ENCODE measurements at regions not wholly inside any gene's neighbourhood (a gene's known extent, or its start where the extent isn't known, plus 50 kb on each side); places are given as distances from the start of the nearest gene placed in this dataset.
"Not testable (repeated sequence)": the region's sequence is repeated elsewhere in the genome, so short reads cannot be mapped to it uniquely, and the experiment has no call there.

DNA sequence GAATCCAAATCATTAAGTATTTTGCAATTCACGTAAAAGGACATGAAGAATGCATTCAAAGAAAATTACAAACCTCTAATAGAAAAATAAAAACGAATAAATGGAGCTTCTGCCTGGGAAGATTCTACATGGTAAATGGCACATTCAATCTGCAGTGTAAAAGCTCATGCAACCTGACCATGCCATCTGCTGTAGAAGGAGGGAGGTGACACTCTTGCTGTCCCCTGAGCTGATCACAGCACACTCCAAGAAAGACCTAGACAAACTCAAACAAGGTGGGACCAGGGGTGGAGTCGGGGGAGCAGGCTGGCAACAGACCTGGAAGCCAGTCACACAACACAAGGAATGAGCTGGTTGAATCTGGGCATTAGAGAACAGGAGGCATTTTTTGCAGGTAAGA is 101.8 kb downstream of the BDH1 start:
- H3K27ac ChIP-seq = no peak overlapping the region
- H3K4me1 ChIP-seq = peaks cover 0 to 5% (median 2%) of the 10 kb centered on the region in 4 donors
- intact Hi-C loops (cut with DNase I) = no loop called here

DNA sequence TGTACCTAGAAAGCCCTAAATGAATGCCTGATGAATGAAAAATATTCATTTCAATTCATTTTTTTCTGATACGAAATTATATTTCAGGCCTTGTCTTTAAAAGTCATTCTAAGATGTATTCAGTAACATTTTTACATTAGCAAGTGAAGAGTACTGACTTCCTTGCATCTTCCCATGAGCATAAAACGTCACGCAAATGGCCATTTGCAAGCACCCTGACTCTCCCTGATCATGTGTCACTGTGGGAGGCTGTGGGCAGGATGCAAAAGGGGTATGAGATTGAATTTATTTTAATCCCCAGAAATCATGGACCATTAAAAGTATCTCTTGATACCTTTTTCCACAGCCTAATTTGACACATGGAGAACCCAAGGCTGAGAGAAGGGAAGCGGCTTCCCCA is 105.0 kb downstream of the BDH1 start:
- no peaks in the 10 kb centered on the region for H3K36me3 ChIP-seq
- WGBS (ENCODE audit: insufficient coverage, low coverage, low lambda C conversion rate, missing lambda C conversion rate) = 73% methylated on average over 4 of the region's 4 CpGs
- peaks cover 0 to 2% (median 0%) of the 10 kb centered on the region in 4 donors for H3K4me1 ChIP-seq
- no peak overlapping the region for H3K4me3 ChIP-seq
- ATAC-seq (no peak), DNase-seq (no peak)
- intact Hi-C loops (cut with DNase I) = no loop called here
- no peak for TF ChIP-seq POLR2A (IDR thresholded peaks at IDR 0.05)
- TF ChIP-seq, protein P1, sequence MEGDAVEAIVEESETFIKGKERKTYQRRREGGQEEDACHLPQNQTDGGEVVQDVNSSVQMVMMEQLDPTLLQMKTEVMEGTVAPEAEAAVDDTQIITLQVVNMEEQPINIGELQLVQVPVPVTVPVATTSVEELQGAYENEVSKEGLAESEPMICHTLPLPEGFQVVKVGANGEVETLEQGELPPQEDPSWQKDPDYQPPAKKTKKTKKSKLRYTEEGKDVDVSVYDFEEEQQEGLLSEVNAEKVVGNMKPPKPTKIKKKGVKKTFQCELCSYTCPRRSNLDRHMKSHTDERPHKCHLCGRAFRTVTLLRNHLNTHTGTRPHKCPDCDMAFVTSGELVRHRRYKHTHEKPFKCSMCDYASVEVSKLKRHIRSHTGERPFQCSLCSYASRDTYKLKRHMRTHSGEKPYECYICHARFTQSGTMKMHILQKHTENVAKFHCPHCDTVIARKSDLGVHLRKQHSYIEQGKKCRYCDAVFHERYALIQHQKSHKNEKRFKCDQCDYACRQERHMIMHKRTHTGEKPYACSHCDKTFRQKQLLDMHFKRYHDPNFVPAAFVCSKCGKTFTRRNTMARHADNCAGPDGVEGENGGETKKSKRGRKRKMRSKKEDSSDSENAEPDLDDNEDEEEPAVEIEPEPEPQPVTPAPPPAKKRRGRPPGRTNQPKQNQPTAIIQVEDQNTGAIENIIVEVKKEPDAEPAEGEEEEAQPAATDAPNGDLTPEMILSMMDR (IDR thresholded peaks at IDR 0.05) = no peak
- H3K9me3 ChIP-seq = no peaks in the 10 kb centered on the region
- no peaks in the 10 kb centered on the region for H3K27me3 ChIP-seq
- H3K27ac ChIP-seq = no peak overlapping the region

More for the DNA sequence above, 101.8 kb downstream of the BDH1 start:
- 52% methylated on average over 3 of the region's 3 CpGs for WGBS (ENCODE audit: insufficient coverage, low coverage, low lambda C conversion rate, missing lambda C conversion rate)
- Histone ChIP-seq H3K9me3 (no peaks in the 10 kb centered on the region), H3K4me3 (no peak overlapping the region), H3K36me3 (no peaks in the 10 kb centered on the region), H3K27me3 (no peaks in the 10 kb centered on the region)
- TF ChIP-seq, protein P1 (IDR thresholded peaks at IDR 0.05) = peak; percentile 8 to 24 (median 20)
- no peak for TF ChIP-seq POLR2A (IDR thresholded peaks at IDR 0.05)
- DNase-seq = no peak
- ATAC-seq = no peak

GRCh38 chr3:197450308-197450707 is 105.5 kb downstream of the BDH1 start:
- no peaks in the 10 kb centered on the region for H3K4me1 ChIP-seq
- intact Hi-C loops (cut with DNase I) = no loop called here
- DNase-seq (no peak), ATAC-seq (no peak)
- no peaks in the 10 kb centered on the region for H3K9me3 ChIP-seq
- no peak overlapping the region for H3K27ac ChIP-seq
- H3K27me3 ChIP-seq = no peaks in the 10 kb centered on the region
- H3K4me3 ChIP-seq = no peak overlapping the region
- no peak for TF ChIP-seq POLR2A (IDR thresholded peaks at IDR 0.05)
- TF ChIP-seq, protein P1 (IDR thresholded peaks at IDR 0.05) = no peak
- no peaks in the 10 kb centered on the region for H3K36me3 ChIP-seq
- WGBS (ENCODE audit: insufficient coverage, low coverage, low lambda C conversion rate, missing lambda C conversion rate) = 75% methylated on average over 2 of the region's 2 CpGs

DNA sequence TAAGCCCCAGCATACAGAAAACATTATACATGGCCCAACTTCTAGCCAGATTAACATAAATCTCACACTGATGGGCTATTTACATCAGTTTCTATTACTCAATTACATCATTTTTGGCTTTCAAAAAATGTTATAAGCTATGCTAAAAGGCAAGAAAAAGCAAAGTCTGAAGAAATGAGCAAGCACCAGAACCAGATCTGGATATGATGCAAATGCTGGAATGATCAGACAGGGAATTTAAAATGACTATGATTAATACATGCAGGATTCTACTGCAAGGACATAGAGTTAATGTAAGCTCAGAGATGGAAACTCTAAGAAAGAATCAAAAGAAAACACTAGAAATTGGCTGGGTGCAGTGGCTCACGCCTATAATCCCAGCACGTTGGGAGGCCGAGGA is 106.6 kb downstream of the BDH1 start:
- H3K4me3 ChIP-seq; H3K9me3 ChIP-seq; H3K4me1 ChIP-seq; H3K36me3 ChIP-seq; H3K27ac ChIP-seq; DNase-seq; intact Hi-C loops (cut with DNase I); ATAC-seq; H3K27me3 ChIP-seq: not testable (repeated sequence)
- no CpG with 5 or more reads among the region's 3 CpGs for WGBS (ENCODE audit: insufficient coverage, low coverage, low lambda C conversion rate, missing lambda C conversion rate)

GRCh38 chr3:197447781-197448180 is 108.0 kb downstream of the BDH1 start:
- H3K27ac ChIP-seq; H3K4me3 ChIP-seq; H3K4me1 ChIP-seq; intact Hi-C loops (cut with DNase I); H3K9me3 ChIP-seq; DNase-seq; H3K27me3 ChIP-seq; H3K36me3 ChIP-seq: not testable (repeated sequence)
- peak in 1 of 4 donors; percentile 20 for ATAC-seq
- no CpG with 5 or more reads among the region's 6 CpGs for WGBS (ENCODE audit: insufficient coverage, low coverage, low lambda C conversion rate, missing lambda C conversion rate)

GRCh38 chr3:197447057-197447456 is 108.7 kb downstream of the BDH1 start:
- H3K36me3 ChIP-seq = no peaks in the 10 kb centered on the region
- H3K27ac ChIP-seq = no peak overlapping the region
- H3K4me1 ChIP-seq = no peaks in the 10 kb centered on the region
- no peak for DNase-seq
- no peak overlapping the region for H3K4me3 ChIP-seq
- WGBS (ENCODE audit: insufficient coverage, low coverage, low lambda C conversion rate, missing lambda C conversion rate) = 68% methylated on average over 6 of the region's 7 CpGs
- intact Hi-C loops (cut with DNase I) = no loop called here
- H3K9me3 ChIP-seq = no peaks in the 10 kb centered on the region
- ATAC-seq = no peak
- H3K27me3 ChIP-seq = no peaks in the 10 kb centered on the region
- TF ChIP-seq POLR2A (IDR thresholded peaks at IDR 0.05) = no peak
- TF ChIP-seq, protein P1 (IDR thresholded peaks at IDR 0.05) = no peak
